ENCODE measurements at regions not wholly inside any gene's neighbourhood (a gene's known extent, or its start where the extent isn't known, plus 50 kb on each side); places are given as distances from the start of the nearest gene placed in this dataset.

GRCh38 chr2:107430006-107430405 lies 396.7 kb upstream of the RGPD4 start:
- H3K4me3 ChIP-seq (replicated peaks; ENCODE audit: insufficient read depth, low read length): no peak overlapping the region
- DNase-seq (ENCODE audit: low read depth in 1 of 2, low spot score in 1 of 2): no peak
- no peak overlapping the region for H3K27ac ChIP-seq (replicated peaks)
- no peaks in the 10 kb centered on the region for H3K27me3 ChIP-seq (ENCODE audit: insufficient read depth, poor library complexity, severe bottlenecking)
- no peak for TF ChIP-seq SPI1 (IDR thresholded peaks at IDR 0.05; ENCODE audit: borderline replicate concordance, low read depth)
- TF ChIP-seq GABPA (IDR thresholded peaks at IDR 0.05; ENCODE audit: low read depth): no peak
- no peak for TF ChIP-seq REST (IDR thresholded peaks at IDR 0.05; ENCODE audit: insufficient replicate concordance, low read depth)
- TF ChIP-seq POLR2AphosphoS5 (IDR thresholded peaks at IDR 0.05; ENCODE audit: low read depth): no peak
- TF ChIP-seq CTCF (IDR thresholded peaks at IDR 0.05; ENCODE audit: insufficient read depth, low read length): no peak

GRCh38 chr2:107430596-107431266 lies 396.0 kb upstream of the RGPD4 start:
- DNase-seq (ENCODE audit: low read depth in 1 of 2, low spot score in 1 of 2): no peak
- Histone ChIP-seq H3K27ac (replicated peaks) (no peak overlapping the region), H3K27me3 (ENCODE audit: insufficient read depth, poor library complexity, severe bottlenecking) (no peaks in the 10 kb centered on the region), H3K4me3 (replicated peaks; ENCODE audit: insufficient read depth, low read length) (no peak overlapping the region)
- TF ChIP-seq GABPA (IDR thresholded peaks at IDR 0.05; ENCODE audit: low read depth): no peak
- no peak for TF ChIP-seq REST (IDR thresholded peaks at IDR 0.05; ENCODE audit: insufficient replicate concordance, low read depth)
- no peak for TF ChIP-seq SPI1 (IDR thresholded peaks at IDR 0.05; ENCODE audit: borderline replicate concordance, low read depth)
- no peak for TF ChIP-seq CTCF (IDR thresholded peaks at IDR 0.05; ENCODE audit: insufficient read depth, low read length)
- no peak for TF ChIP-seq POLR2AphosphoS5 (IDR thresholded peaks at IDR 0.05; ENCODE audit: low read depth)

- TF ChIP-seq SPI1 (IDR thresholded peaks at IDR 0.05; ENCODE audit: borderline replicate concordance, low read depth) (no peak), CTCF (IDR thresholded peaks at IDR 0.05; ENCODE audit: insufficient read depth, low read length) (no peak), REST (IDR thresholded peaks at IDR 0.05; ENCODE audit: insufficient replicate concordance, low read depth) (no peak), GABPA (IDR thresholded peaks at IDR 0.05; ENCODE audit: low read depth) (no peak), POLR2AphosphoS5 (IDR thresholded peaks at IDR 0.05; ENCODE audit: low read depth) (no peak)
- Histone ChIP-seq H3K27ac (replicated peaks) (no peak overlapping the region), H3K27me3 (ENCODE audit: insufficient read depth, poor library complexity, severe bottlenecking) (no peaks in the 10 kb centered on the region), H3K4me3 (replicated peaks; ENCODE audit: insufficient read depth, low read length) (no peak overlapping the region)
- no peak for DNase-seq (ENCODE audit: low read depth in 1 of 2, low spot score in 1 of 2)
Observed at GRCh38 chr2:107436281-107436680, 390.4 kb upstream of the RGPD4 start.

Data from HL-60 (cell line).